NCI-H187 (cell line): ENCODE measurements at regions not wholly inside any gene's neighbourhood (a gene's known extent, or its start where the extent isn't known, plus 50 kb on each side); places are given as distances from the start of the nearest gene placed in this dataset.
"Not testable (repeated sequence)": the region's sequence is repeated elsewhere in the genome, so short reads cannot be mapped to it uniquely, and the experiment has no call there.

Experiments
- DNase-seq, 2 experiments: peaks; one replicate each; lab custom pipeline; 2025; lab: John Stamatoyannopoulos, UW

GRCh38 chr20:29320216-29320949 lies 1937.1 kb upstream of the DEFB115 start:
- not testable (repeated sequence) for DNase-seq

- DNase-seq, result not testable (repeated sequence)
These were observed 1933.6 kb upstream of the DEFB115 start for GRCh38 chr20:29323631-29324515.

- not testable (repeated sequence) for DNase-seq
These were observed 1932.8 kb upstream of the DEFB115 start for GRCh38 chr20:29324516-29325303.

GRCh38 chr20:29325304-29325640 lies 1932.2 kb upstream of the DEFB115 start:
- DNase-seq, result no peak

- DNase-seq, result not testable (repeated sequence)
These were observed 1931.7 kb upstream of the DEFB115 start for GRCh38 chr20:29325781-29326180.

GRCh38 chr20:29326376-29327070 lies 1930.9 kb upstream of the DEFB115 start:
- DNase-seq, result no peak

- not testable (repeated sequence) for DNase-seq
These were observed 1929.7 kb upstream of the DEFB115 start for GRCh38 chr20:29327600-29328420.

GRCh38 chr20:29330429-29331115 lies 1926.9 kb upstream of the DEFB115 start:
- not testable (repeated sequence) for DNase-seq

- no peak for DNase-seq
These were observed 1907.6 kb upstream of the DEFB115 start for GRCh38 chr20:29349836-29350235.

GRCh38 chr20:29375937-29376336 lies 1881.5 kb upstream of the DEFB115 start:
- DNase-seq, result not testable (repeated sequence)

- not testable (repeated sequence) for DNase-seq
These were observed 1864.6 kb upstream of the DEFB115 start for GRCh38 chr20:29392853-29393252.

GRCh38 chr20:29408034-29408695 lies 1849.3 kb upstream of the DEFB115 start:
- DNase-seq, result no peak

GRCh38 chr20:29408707-29409106 lies 1848.8 kb upstream of the DEFB115 start:
- DNase-seq, result not testable (repeated sequence)

- not testable (repeated sequence) for DNase-seq
These were observed 1848.2 kb upstream of the DEFB115 start for GRCh38 chr20:29409160-29409689.

- no peak for DNase-seq
These were observed 1847.3 kb upstream of the DEFB115 start for GRCh38 chr20:29409833-29410805.

GRCh38 chr20:29410806-29411457 lies 1846.5 kb upstream of the DEFB115 start:
- no peak for DNase-seq

- DNase-seq, result not testable (repeated sequence)
These were observed 1846.0 kb upstream of the DEFB115 start for GRCh38 chr20:29411458-29411820.

GRCh38 chr20:29419378-29419777 lies 1838.1 kb upstream of the DEFB115 start:
- DNase-seq, result no peak
